ENCODE measurements at regions not wholly inside any gene's neighbourhood (a gene's known extent, or its start where the extent isn't known, plus 50 kb on each side); places are given as distances from the start of the nearest gene placed in this dataset.

- TF ChIP-seq RNF2 (IDR thresholded peaks at IDR 0.05; ENCODE audit: borderline replicate concordance, low read depth, low read length, missing control alignments, poor library complexity, severe bottlenecking) (no peak), KDM1A (IDR thresholded peaks at IDR 0.05; ENCODE audit: borderline replicate concordance, low read length) (no peak), TBP (IDR thresholded peaks at IDR 0.05; ENCODE audit: low read depth, low read length) (no peak), CHD1 (IDR thresholded peaks at IDR 0.05; ENCODE audit: low read depth, low read length) (no peak)
These were observed 71.3 kb upstream of the HECW1 start (continued) for GRCh38 chr7:43041105-43041504.

Measured in H1 (cell line).